Chondrocyte (in vitro differentiated cells): ENCODE measurements at regions not wholly inside any gene's neighbourhood (a gene's known extent, or its start where the extent isn't known, plus 50 kb on each side); places are given as distances from the start of the nearest gene placed in this dataset.

Source experiments
- DNase-seq: peaks from one replicate; pipeline ENCODE4 v3.0.0; 2021; ENCODE audit warnings: mixed read lengths, low spot score
- H3K27ac Mint-ChIP-seq: one replicate; pipeline ENCODE4 v1.8.0; 2021; ENCODE audit warnings: mild to moderate bottlenecking, moderate library complexity, mixed read lengths; ENCODE audit not compliant: unreplicated experiment
- H3K27me3 Mint-ChIP-seq: 2 replicates; pipeline ENCODE4 v1.8.0; 2021; ENCODE audit warnings: low read depth, mixed read lengths
- H3K36me3 Mint-ChIP-seq: 2 replicates; pipeline ENCODE4 v1.8.0; 2021; ENCODE audit warnings: low read depth, mixed read lengths
- H3K4me1 Mint-ChIP-seq: 2 replicates; pipeline ENCODE4 v1.8.0; 2021; ENCODE audit warnings: low read depth, mild to moderate bottlenecking, mixed read lengths
- H3K4me3 Mint-ChIP-seq: one replicate; pipeline ENCODE4 v1.8.0; 2021; ENCODE audit warnings: mild to moderate bottlenecking, moderate library complexity, mixed read lengths; ENCODE audit not compliant: unreplicated experiment
- H3K9me3 Mint-ChIP-seq: 2 replicates; pipeline ENCODE4 v1.8.0; 2021; ENCODE audit warnings: low read depth, mixed read lengths
- CTCF ChIP-seq: fragments of 200-600 bp; sonication (generic); IDR thresholded peaks from 2 replicates; pipeline ENCODE4 v1.5.0; 2021; ENCODE audit warnings: antibody characterized with exemption, mild to moderate bottlenecking, moderate library complexity

GRCh38 chr2:183488421-183488820 lies 364.2 kb downstream of the NUP35 start:
- TF ChIP-seq CTCF = no peak
- no peaks in the 10 kb centered on the region for H3K27me3 Mint-ChIP-seq
- H3K4me3 Mint-ChIP-seq = no peak overlapping the region
- DNase-seq = no peak
- no peak overlapping the region for H3K27ac Mint-ChIP-seq
- H3K4me1 Mint-ChIP-seq = peaks cover 20% of the 10 kb centered on the region
- peaks cover 3% of the 10 kb centered on the region for H3K9me3 Mint-ChIP-seq
- no peaks in the 10 kb centered on the region for H3K36me3 Mint-ChIP-seq

DNA sequence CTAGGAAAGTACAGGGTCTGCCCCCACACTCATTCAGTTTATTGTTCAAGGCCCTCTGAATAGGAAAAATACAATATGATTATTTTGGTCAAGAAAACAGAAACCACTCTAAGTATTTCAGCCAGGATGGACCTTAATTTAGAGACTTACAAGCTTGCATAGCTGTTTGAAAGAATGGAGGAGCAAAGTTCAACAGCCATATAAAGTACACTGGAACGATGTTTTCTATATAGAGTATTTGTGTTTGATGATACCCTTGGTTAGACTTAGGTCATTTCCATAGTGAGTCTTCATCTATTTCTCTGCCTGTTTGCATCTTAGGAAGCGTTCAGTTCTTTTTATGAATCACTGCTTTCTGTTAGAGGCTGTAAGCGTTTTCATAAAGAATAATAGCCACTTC lies 366.2 kb downstream of the NUP35 start:
- Mint-ChIP-seq H3K4me3 (no peak overlapping the region), H3K9me3 (no peaks in the 10 kb centered on the region), H3K27me3 (peaks cover 2% of the 10 kb centered on the region), H3K27ac (no peak overlapping the region), H3K36me3 (no peaks in the 10 kb centered on the region), H3K4me1 (peaks cover 20% of the 10 kb centered on the region)
- DNase-seq = no peak
- TF ChIP-seq CTCF = no peak

GRCh38 chr2:183490914-183491313 lies 366.7 kb downstream of the NUP35 start:
- Mint-ChIP-seq H3K4me3 (no peak overlapping the region), H3K36me3 (no peaks in the 10 kb centered on the region), H3K27ac (no peak overlapping the region), H3K9me3 (no peaks in the 10 kb centered on the region), H3K4me1 (peaks cover 20% of the 10 kb centered on the region), H3K27me3 (peaks cover 3% of the 10 kb centered on the region)
- no peak for DNase-seq
- TF ChIP-seq CTCF = peak; percentile 21

GRCh38 chr2:183493040-183493439 lies 368.8 kb downstream of the NUP35 start:
- Mint-ChIP-seq H3K4me1 (peaks cover 9% of the 10 kb centered on the region), H3K4me3 (no peak overlapping the region), H3K36me3 (no peaks in the 10 kb centered on the region), H3K9me3 (no peaks in the 10 kb centered on the region), H3K27ac (no peak overlapping the region), H3K27me3 (peaks cover 3% of the 10 kb centered on the region)
- DNase-seq = no peak
- no peak for TF ChIP-seq CTCF

DNA sequence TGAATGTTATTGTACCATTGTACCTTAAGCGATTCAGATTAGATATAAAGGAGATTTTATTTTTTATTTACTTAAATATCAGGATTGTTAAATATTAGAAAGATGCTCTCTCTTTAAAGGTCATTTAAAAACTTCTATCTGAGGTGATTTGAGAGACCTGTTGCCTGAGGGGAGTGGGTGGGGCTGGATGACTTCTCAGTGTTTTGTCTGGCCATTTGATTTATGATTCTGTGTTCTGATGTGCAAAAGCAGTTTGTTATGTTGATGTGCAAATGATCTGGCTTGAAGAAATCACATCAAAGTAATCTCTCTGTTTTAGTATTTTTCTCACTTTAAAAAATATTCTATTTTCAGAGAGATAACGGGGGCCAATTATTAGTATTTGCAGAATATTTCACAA lies 370.8 kb downstream of the NUP35 start:
- no peak for DNase-seq
- H3K9me3 Mint-ChIP-seq = no peaks in the 10 kb centered on the region
- no peak for TF ChIP-seq CTCF
- H3K36me3 Mint-ChIP-seq = no peaks in the 10 kb centered on the region
- H3K4me3 Mint-ChIP-seq = no peak overlapping the region
- peaks cover 4% of the 10 kb centered on the region for H3K27me3 Mint-ChIP-seq
- no peak overlapping the region for H3K27ac Mint-ChIP-seq
- H3K4me1 Mint-ChIP-seq = peaks cover 9% of the 10 kb centered on the region
